GM13976 (cell line): ENCODE measurements at regions not wholly inside any gene's neighbourhood (a gene's known extent, or its start where the extent isn't known, plus 50 kb on each side); places are given as distances from the start of the nearest gene placed in this dataset.

ENCODE experiments used
- DNase-seq: peaks from one replicate; pipeline ENCODE4 v3.0.0; 2012; ENCODE audit warnings: low spot score
- in situ Hi-C: fragments of 300-500 bp; cut with MboI; formaldehyde crosslinking; loops from one replicate; pipeline ENCODE4 v1.12.0; 2022; ENCODE audit warnings: low sequenced_read_pairs, mixed read lengths, inconsistent platforms; ENCODE audit not compliant: unreplicated experiment
- TF ChIP-seq, protein P1 (sequence below): IDR thresholded peaks from 2 replicates; pipeline ENCODE4 v1.5.1; 2012; ENCODE audit warnings: borderline replicate concordance, mild to moderate bottlenecking; ENCODE audit not compliant: insufficient read depth; ENCODE audit errors: extremely low read depth, missing control alignments, control extremely low read depth

- TF ChIP-seq, protein P1, sequence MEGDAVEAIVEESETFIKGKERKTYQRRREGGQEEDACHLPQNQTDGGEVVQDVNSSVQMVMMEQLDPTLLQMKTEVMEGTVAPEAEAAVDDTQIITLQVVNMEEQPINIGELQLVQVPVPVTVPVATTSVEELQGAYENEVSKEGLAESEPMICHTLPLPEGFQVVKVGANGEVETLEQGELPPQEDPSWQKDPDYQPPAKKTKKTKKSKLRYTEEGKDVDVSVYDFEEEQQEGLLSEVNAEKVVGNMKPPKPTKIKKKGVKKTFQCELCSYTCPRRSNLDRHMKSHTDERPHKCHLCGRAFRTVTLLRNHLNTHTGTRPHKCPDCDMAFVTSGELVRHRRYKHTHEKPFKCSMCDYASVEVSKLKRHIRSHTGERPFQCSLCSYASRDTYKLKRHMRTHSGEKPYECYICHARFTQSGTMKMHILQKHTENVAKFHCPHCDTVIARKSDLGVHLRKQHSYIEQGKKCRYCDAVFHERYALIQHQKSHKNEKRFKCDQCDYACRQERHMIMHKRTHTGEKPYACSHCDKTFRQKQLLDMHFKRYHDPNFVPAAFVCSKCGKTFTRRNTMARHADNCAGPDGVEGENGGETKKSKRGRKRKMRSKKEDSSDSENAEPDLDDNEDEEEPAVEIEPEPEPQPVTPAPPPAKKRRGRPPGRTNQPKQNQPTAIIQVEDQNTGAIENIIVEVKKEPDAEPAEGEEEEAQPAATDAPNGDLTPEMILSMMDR = no peak
- in situ Hi-C loops = no loop called here
Measured at GRCh38 chr4:163673848-163674697, 179.6 kb downstream of the TMA16 start.

GRCh38 chr4:163679189-163679588 is 184.7 kb downstream of the TMA16 start:
- in situ Hi-C loops = loop anchor here (25.0 kb wide), 1 partner anchor 1058 kb away; no protein-coding TSS in a partner anchor
- DNase-seq = peak; percentile 37
- TF ChIP-seq, protein P1 = no peak

More at GRCh38 chr4:163673848-163674697, 179.6 kb downstream of the TMA16 start:
- DNase-seq = no peak

DNA sequence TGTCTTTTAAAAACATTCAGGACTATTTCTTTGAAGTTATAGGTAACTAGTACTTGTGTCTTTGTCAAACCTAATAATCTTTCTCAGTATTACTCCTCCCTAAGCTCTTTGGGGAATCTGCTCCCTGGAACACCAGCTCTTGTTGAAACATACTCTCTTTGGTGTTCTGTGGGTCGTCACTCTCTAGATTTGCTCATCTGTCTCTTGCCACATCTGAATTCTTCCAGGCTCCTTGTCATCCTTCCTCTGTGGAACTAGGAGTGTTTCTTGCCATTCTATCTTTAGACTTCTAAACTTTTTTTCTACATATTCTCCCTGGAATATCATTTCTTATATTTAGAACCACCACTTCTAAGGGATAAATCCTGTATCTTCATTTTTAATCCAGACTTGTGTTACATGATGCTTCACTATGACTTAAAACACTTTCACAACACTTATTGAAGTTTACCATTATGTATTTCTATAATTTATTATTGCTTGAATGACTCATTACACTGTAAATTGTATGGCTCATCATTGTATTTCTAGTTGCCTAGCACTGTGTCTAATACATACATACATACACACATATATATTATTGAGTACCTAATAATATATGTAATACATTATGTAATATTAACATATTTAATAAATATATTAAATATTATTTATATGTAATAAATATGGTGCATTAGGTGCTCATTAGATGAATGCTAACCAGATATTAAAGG is 186.1 kb downstream of the TMA16 start:
- in situ Hi-C loops = loop anchor here (25.0 kb wide), 1 partner anchor 1057 kb away; no protein-coding TSS in a partner anchor
- TF ChIP-seq, protein P1 = no peak

DNA sequence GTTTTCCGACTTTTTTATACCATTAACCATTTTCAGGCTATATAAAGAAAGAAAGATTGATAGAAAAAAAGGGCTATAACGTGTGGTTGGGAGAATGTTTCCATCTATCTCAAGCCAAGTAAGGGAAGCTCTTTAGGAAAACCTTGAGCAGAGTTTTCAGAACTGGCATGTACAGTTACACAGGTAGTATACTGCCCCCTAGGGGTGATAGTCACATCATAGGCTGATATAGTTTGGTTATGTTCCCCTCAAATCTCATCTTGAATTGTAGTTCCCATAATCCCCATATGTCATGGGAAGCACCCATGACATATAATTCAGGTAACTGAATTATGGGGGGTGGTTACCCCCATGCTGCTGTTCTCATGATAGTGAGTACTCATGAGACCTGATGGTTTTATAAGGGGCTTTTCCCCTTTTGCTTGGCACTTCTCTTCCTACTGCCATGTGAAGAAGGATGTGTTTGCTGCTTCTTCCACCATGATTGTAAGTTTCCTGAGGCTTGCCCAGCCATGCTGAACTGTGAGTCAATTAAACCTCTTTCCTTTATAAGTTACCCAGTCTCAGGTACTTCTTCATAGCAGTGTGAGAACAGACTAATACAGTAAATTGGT is 186.8 kb downstream of the TMA16 start:
- in situ Hi-C loops = loop anchor here (25.0 kb wide), 1 partner anchor 1056 kb away; no protein-coding TSS in a partner anchor
- TF ChIP-seq, protein P1 = peak; percentile 57
- DNase-seq = peak; percentile 64

More for the DNA sequence above, 186.1 kb downstream of the TMA16 start:
- no peak for DNase-seq

DNA sequence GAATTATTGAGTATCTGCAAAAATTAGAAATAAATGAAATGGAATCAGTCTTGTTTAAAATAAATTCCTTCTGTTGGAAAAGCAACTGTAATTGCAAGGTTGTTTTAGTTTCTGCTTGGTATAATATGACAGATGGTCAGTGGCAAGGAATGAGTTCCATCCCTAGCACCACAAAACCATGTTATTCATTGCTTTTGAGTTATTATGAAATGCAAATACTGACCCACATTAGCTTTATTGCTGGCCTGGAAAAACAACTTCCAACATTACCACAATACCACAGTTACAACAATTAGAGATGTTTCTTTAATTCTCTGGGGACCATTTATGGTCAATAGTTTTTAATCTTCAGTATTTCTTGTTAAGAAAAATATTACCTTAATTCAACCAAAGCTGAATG is 194.4 kb downstream of the TMA16 start:
- in situ Hi-C loops = loop anchor here (25.0 kb wide), 1 partner anchor 1048 kb away; no protein-coding TSS in a partner anchor
- no peak for DNase-seq
- TF ChIP-seq, protein P1 = no peak

GRCh38 chr4:163693211-163693610 is 198.7 kb downstream of the TMA16 start:
- in situ Hi-C loops = loop anchor here (25.0 kb wide), 1 partner anchor 1044 kb away; no protein-coding TSS in a partner anchor
- DNase-seq = no peak

More at GRCh38 chr4:163693211-163693610, 198.7 kb downstream of the TMA16 start:
- TF ChIP-seq, protein P1 = no peak
